CD14-positive monocyte (primary cell): ENCODE measurements at regions not wholly inside any gene's neighbourhood (a gene's known extent, or its start where the extent isn't known, plus 50 kb on each side); places are given as distances from the start of the nearest gene placed in this dataset.
"Not testable (repeated sequence)": the region's sequence is repeated elsewhere in the genome, so short reads cannot be mapped to it uniquely, and the experiment has no call there.

ENCODE experiments used
- DNase-seq, 3 donors: peaks; one replicate each; pipeline ENCODE4 v3.0.0-alpha.2; 2011 to 2022
- H2AFZ ChIP-seq: 2 replicates; pipeline ENCODE4 v1.6.0; 2012; ENCODE audit warnings: mild to moderate bottlenecking, low read depth, low read length, inconsistent platforms; ENCODE audit not compliant: insufficient read depth, poor library complexity, severe bottlenecking
- H3K27ac ChIP-seq, 2 donors: 1 replicate in 1 of 2; 2 replicates in 1 of 2; pipeline ENCODE4 v1.5.1; 2012 to 2013; ENCODE audit warnings: low read length in 2 of 2, control low read depth in 1 of 2, inconsistent platforms in 1 of 2, low read depth in 1 of 2, mild to moderate bottlenecking in 1 of 2
- H3K27me3 ChIP-seq, 2 donors: one replicate each; pipeline versions ENCODE4 v1.6.0 to v1.6.1; 2011 to 2013; ENCODE audit warnings: low read length in 2 of 2; ENCODE audit not compliant: control insufficient read depth in 2 of 2, insufficient read depth in 2 of 2
- H3K36me3 ChIP-seq, 2 donors: replicated peaks in 1 of 2; 1 replicate in 1 of 2; 2 replicates in 1 of 2; pipeline versions ENCODE4 v1.5.1 to v1.6.1; 2012 to 2013; ENCODE audit warnings: low read length in 2 of 2, control low read depth in 1 of 2, inconsistent platforms in 1 of 2, mild to moderate bottlenecking in 1 of 2; ENCODE audit not compliant: insufficient read depth in 2 of 2, control insufficient read depth in 1 of 2
- H3K4me1 ChIP-seq, 2 donors: 1 replicate in 1 of 2; 2 replicates in 1 of 2; pipeline versions ENCODE4 v1.5.1 to v1.6.1; 2012 to 2013; ENCODE audit warnings: low read length in 2 of 2, control low read depth in 1 of 2, inconsistent platforms in 1 of 2, mild to moderate bottlenecking in 1 of 2, moderate library complexity in 1 of 2; ENCODE audit not compliant: insufficient read depth in 2 of 2, control insufficient read depth in 1 of 2
- H3K4me2 ChIP-seq: replicated peaks from 2 replicates; pipeline ENCODE3; 2012; ENCODE audit warnings: low read length, moderate library complexity, mild to moderate bottlenecking; ENCODE audit not compliant: poor library complexity, severe bottlenecking; ENCODE audit errors: extremely low read depth
- H3K4me3 ChIP-seq, 3 experiments: fragments of 200-600 bp in 1 of 3; sonication (generic) in 1 of 3; replicated peaks in 1 of 3; 1 replicate in 2 of 3; 2 replicates in 1 of 3; pipeline ENCODE4 v1.5.1; 2011 to 2013; ENCODE audit warnings: low read length in 3 of 3, mild to moderate bottlenecking in 3 of 3, control low read depth in 2 of 3, low read depth in 2 of 3, inconsistent platforms in 1 of 3, moderate library complexity in 1 of 3
- H3K79me2 ChIP-seq: 2 replicates; pipeline ENCODE4 v1.6.0; 2012; ENCODE audit warnings: mild to moderate bottlenecking, control low read depth, inconsistent platforms, low read length, moderate library complexity; ENCODE audit not compliant: insufficient read depth
- H3K9ac ChIP-seq: 2 replicates; pipeline ENCODE4 v1.6.0; 2017; ENCODE audit warnings: low read length, mild to moderate bottlenecking; ENCODE audit not compliant: insufficient read depth, poor library complexity, severe bottlenecking
- H3K9me3 ChIP-seq, 2 donors: replicated peaks in 1 of 2; 1 replicate in 1 of 2; 2 replicates in 1 of 2; pipeline versions ENCODE4 v1.5.1 to v1.6.1; 2012 to 2013; ENCODE audit warnings: low read length in 2 of 2, control low read depth in 1 of 2; ENCODE audit not compliant: control insufficient read depth in 1 of 2, insufficient read depth in 1 of 2
- H4K20me1 ChIP-seq: 2 replicates; pipeline ENCODE4 v1.6.0; 2012; ENCODE audit warnings: mild to moderate bottlenecking, low read length, control low read depth, moderate library complexity; ENCODE audit not compliant: insufficient read depth
- H3K27ac Mint-ChIP-seq, 7 donors: one replicate each; pipeline ENCODE4 v1.8.0; 2020; ENCODE audit warnings: mild to moderate bottlenecking in 7 of 7, mixed read lengths in 7 of 7, moderate library complexity in 6 of 7, inconsistent platforms in 2 of 7
- H3K27me3 Mint-ChIP-seq, 3 donors: one replicate each; pipeline ENCODE4 v1.8.0; 2021 to 2022; ENCODE audit warnings: low read depth in 3 of 3, mild to moderate bottlenecking in 3 of 3, mixed read lengths in 3 of 3, moderate library complexity in 3 of 3, inconsistent platforms in 1 of 3
- H3K36me3 Mint-ChIP-seq, 2 donors: one replicate each; pipeline ENCODE4 v1.8.0; 2020; ENCODE audit warnings: mixed read lengths in 2 of 2, inconsistent platforms in 1 of 2, mild to moderate bottlenecking in 1 of 2
- H3K4me1 Mint-ChIP-seq: one replicate; pipeline ENCODE4 v1.8.0; 2020; ENCODE audit warnings: mild to moderate bottlenecking, mixed read lengths
- H3K4me3 Mint-ChIP-seq, 2 donors: one replicate each; pipeline ENCODE4 v1.8.0; 2020; ENCODE audit warnings: mild to moderate bottlenecking in 2 of 2, mixed read lengths in 2 of 2, moderate library complexity in 1 of 2
- H3K9me3 Mint-ChIP-seq, 7 donors: one replicate each; pipeline ENCODE4 v1.8.0; 2020 to 2022; ENCODE audit warnings: mixed read lengths in 7 of 7, mild to moderate bottlenecking in 6 of 7, moderate library complexity in 6 of 7, inconsistent platforms in 2 of 7
- WGBS: methylation state at CpG from one replicate; pipeline ENCODE4 v1.1.5; 2013; ENCODE audit warnings: missing lambda C conversion rate; ENCODE audit not compliant: insufficient coverage; 5-methylcytosine and 5-hydroxymethylcytosine counted together
- intact Hi-C, 2 donors: fragments of 100-400 bp; cut with micrococcal nuclease; formaldehyde crosslinking; loops; one replicate each; pipeline versions ENCODE4 v1.15.0 to v1.15.1; 2023
- TF ChIP-seq, protein P1 (sequence below): fragments of 200-600 bp; IDR thresholded peaks from one replicate; pipeline ENCODE4 v1.8.0; 2022; ENCODE audit warnings: antibody characterized with exemption, mild to moderate bottlenecking

DNA sequence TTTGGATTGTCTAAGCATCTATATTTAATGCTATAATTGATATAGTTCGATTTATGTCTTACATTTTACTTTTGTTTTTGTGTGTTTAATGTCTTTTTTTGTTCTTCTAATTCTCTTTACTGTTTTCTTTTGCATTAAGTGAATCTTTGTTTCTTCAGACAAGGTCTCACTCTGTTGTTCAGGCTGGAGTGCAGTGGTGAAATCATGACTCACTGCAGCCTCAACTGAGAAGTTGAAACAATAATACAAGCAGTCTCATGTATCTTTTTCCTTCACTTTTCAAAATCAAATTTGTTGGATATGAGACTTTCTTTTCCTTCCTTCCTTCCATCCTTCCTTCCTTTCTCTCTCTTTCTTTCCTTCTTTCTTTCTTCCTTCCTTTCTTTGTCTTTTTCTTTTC is 1401.6 kb downstream of the ADGRL3 start:
- H3K36me3 Mint-ChIP-seq = no peaks in the 10 kb centered on the region
- no peak overlapping the region for H3K27ac Mint-ChIP-seq

DNA sequence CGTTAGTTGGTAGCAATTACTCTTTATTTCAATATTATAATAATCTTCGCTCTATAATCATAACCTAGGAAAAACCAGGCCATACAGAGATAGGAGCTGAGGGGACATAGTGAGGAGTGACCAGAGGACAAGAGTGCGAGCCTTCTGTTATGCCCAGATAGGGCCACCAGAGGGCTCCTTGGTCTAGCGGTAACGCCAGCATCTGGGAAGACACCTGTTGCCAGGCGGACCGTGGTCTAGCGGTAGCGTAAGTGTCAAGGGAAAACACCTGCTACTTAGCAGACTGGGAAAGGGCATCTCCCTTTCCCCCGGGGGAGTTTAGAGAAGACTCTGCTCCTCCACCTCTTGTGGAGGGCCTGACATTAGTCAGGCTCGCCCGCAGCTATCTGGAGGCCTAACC is 1395.1 kb downstream of the ADGRL3 start:
- H3K27me3 ChIP-seq, H2AFZ ChIP-seq, H3K79me2 ChIP-seq, H3K27me3 Mint-ChIP-seq, H4K20me1 ChIP-seq, H3K27ac Mint-ChIP-seq, H3K9me3 Mint-ChIP-seq, H3K4me1 Mint-ChIP-seq, H3K4me3 Mint-ChIP-seq, H3K4me2 ChIP-seq, DNase-seq, H3K9me3 ChIP-seq, intact Hi-C loops, H3K4me3 ChIP-seq, H3K4me1 ChIP-seq, H3K27ac ChIP-seq, H3K36me3 ChIP-seq, H3K36me3 Mint-ChIP-seq, H3K9ac ChIP-seq: not testable (repeated sequence)
- 80% methylated on average over 7 of the region's 12 CpGs for WGBS
- TF ChIP-seq, protein P1, sequence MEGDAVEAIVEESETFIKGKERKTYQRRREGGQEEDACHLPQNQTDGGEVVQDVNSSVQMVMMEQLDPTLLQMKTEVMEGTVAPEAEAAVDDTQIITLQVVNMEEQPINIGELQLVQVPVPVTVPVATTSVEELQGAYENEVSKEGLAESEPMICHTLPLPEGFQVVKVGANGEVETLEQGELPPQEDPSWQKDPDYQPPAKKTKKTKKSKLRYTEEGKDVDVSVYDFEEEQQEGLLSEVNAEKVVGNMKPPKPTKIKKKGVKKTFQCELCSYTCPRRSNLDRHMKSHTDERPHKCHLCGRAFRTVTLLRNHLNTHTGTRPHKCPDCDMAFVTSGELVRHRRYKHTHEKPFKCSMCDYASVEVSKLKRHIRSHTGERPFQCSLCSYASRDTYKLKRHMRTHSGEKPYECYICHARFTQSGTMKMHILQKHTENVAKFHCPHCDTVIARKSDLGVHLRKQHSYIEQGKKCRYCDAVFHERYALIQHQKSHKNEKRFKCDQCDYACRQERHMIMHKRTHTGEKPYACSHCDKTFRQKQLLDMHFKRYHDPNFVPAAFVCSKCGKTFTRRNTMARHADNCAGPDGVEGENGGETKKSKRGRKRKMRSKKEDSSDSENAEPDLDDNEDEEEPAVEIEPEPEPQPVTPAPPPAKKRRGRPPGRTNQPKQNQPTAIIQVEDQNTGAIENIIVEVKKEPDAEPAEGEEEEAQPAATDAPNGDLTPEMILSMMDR = peak; percentile 13

More for the DNA sequence above, 1401.6 kb downstream of the ADGRL3 start:
- H4K20me1 ChIP-seq = no peaks in the 10 kb centered on the region
- H3K79me2 ChIP-seq = no peaks in the 10 kb centered on the region
- DNase-seq = no peak
- H3K9me3 ChIP-seq = no peaks in the 10 kb centered on the region
- H3K4me3 ChIP-seq = no peak overlapping the region
- H3K9ac ChIP-seq = no peak overlapping the region
- intact Hi-C loops = no loop called here
- no peaks in the 10 kb centered on the region for H3K36me3 ChIP-seq
- H3K27me3 ChIP-seq = no peaks in the 10 kb centered on the region
- H3K4me2 ChIP-seq = no peak overlapping the region
- no CpG with 5 or more reads among the region's 1 CpG for WGBS
- H3K27me3 Mint-ChIP-seq = no peaks in the 10 kb centered on the region
- TF ChIP-seq, protein P1 = no peak
- H3K4me3 Mint-ChIP-seq = no peak overlapping the region
- H3K4me1 Mint-ChIP-seq = no peaks in the 10 kb centered on the region
- no peak overlapping the region for H3K27ac ChIP-seq
- H3K4me1 ChIP-seq = no peaks in the 10 kb centered on the region
- H3K9me3 Mint-ChIP-seq = peaks cover 3 to 9% (median 5%) of the 10 kb centered on the region in 7 donors
- H2AFZ ChIP-seq = no peak overlapping the region
